ENCODE measurements at regions not wholly inside any gene's neighbourhood (a gene's known extent, or its start where the extent isn't known, plus 50 kb on each side); places are given as distances from the start of the nearest gene placed in this dataset.
A peak's percentile ranks its signal among the peaks of the same experiment; 100 is the strongest.
"Not testable (repeated sequence)": the region's sequence is repeated elsewhere in the genome, so short reads cannot be mapped to it uniquely, and the experiment has no call there.

- H3K27ac ChIP-seq: no peak overlapping the region
- DNase-seq (ENCODE audit: low read depth, low spot score): no peak
Measured at GRCh38 chr17:77521076-77521475, 380.3 kb downstream of the SEC14L1 start.

- DNase-seq (ENCODE audit: low read depth, low spot score): no peak
- no peak overlapping the region for H3K27ac ChIP-seq
Measured at GRCh38 chr17:77523540-77523939, 382.8 kb downstream of the SEC14L1 start.

GRCh38 chr17:77526259-77526711 is 385.5 kb downstream of the SEC14L1 start:
- no peak overlapping the region for H3K27ac ChIP-seq
- no peak for DNase-seq (ENCODE audit: low read depth, low spot score)

GRCh38 chr17:77526728-77527350 is 386.1 kb downstream of the SEC14L1 start:
- no peak for DNase-seq (ENCODE audit: low read depth, low spot score)
- H3K27ac ChIP-seq: no peak overlapping the region

- no peak for DNase-seq (ENCODE audit: low read depth, low spot score)
- no peak overlapping the region for H3K27ac ChIP-seq
Measured at GRCh38 chr17:77527409-77527808, 386.6 kb downstream of the SEC14L1 start.

- H3K27ac ChIP-seq: no peak overlapping the region
Measured at GRCh38 chr17:77527836-77528505, 387.2 kb downstream of the SEC14L1 start.

GRCh38 chr17:77528516-77529327 is 388.0 kb downstream of the SEC14L1 start:
- no peak overlapping the region for H3K27ac ChIP-seq
- DNase-seq (ENCODE audit: low read depth, low spot score): no peak

More at GRCh38 chr17:77527836-77528505, 387.2 kb downstream of the SEC14L1 start:
- no peak for DNase-seq (ENCODE audit: low read depth, low spot score)

- H3K27ac ChIP-seq: no peak overlapping the region
- DNase-seq (ENCODE audit: low read depth, low spot score): no peak
Measured at GRCh38 chr17:77529328-77529650, 388.5 kb downstream of the SEC14L1 start.

- H3K27ac ChIP-seq: no peak overlapping the region
- DNase-seq (ENCODE audit: low read depth, low spot score): no peak
Measured at GRCh38 chr17:77530591-77530990, 389.8 kb downstream of the SEC14L1 start.

DNA sequence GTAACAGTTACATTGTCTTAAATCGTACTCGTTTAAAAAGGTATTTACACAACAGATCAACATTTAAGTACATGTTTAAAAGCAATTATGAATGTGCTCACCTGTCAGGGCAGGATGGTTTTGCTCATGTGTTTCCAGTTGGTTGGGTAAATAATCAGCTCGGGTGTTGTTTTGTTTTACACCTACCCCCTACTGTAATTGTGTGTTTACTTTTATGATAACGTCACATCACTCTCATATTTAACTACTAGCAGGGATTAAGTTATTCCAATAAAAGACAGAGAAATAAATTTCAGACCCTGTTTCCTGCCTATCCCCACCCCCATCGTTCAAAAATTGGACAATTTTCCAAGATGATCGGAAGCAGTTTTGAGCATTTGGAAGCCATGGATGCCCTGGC is 390.2 kb downstream of the SEC14L1 start:
- H3K27ac ChIP-seq: no peak overlapping the region
- DNase-seq (ENCODE audit: low read depth, low spot score): no peak

- no peak for DNase-seq (ENCODE audit: low read depth, low spot score)
- H3K27ac ChIP-seq: no peak overlapping the region
Measured at GRCh38 chr17:77531641-77532040, 390.9 kb downstream of the SEC14L1 start.

- DNase-seq (ENCODE audit: low read depth, low spot score); H3K27ac ChIP-seq: not testable (repeated sequence)
Measured at GRCh38 chr17:77533697-77534096, 392.9 kb downstream of the SEC14L1 start.

GRCh38 chr17:77534137-77534536 is 393.4 kb downstream of the SEC14L1 start:
- H3K27ac ChIP-seq: no peak overlapping the region
- no peak for DNase-seq (ENCODE audit: low read depth, low spot score)

DNA sequence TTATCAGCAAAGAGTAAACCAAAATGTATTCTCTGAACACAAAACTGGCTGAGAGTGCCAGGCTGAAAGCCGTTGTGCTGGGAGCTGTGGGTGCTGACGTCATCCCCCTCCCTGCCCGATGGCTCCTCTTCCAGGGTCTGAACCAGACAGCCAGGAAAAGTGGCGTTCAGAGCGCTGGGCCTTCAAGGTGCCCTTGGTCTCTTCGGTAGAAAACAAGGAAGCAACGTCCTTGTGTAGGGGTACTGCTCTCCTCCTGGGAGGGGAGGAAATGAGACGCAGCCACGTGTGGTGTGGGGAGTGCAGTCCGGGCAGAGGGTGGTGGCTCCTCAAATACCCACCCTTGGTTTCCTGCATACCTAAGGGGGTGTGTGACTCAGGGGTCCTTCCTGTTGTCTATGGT is 394.7 kb downstream of the SEC14L1 start:
- no peak overlapping the region for H3K27ac ChIP-seq
- DNase-seq (ENCODE audit: low read depth, low spot score): no peak

DNA sequence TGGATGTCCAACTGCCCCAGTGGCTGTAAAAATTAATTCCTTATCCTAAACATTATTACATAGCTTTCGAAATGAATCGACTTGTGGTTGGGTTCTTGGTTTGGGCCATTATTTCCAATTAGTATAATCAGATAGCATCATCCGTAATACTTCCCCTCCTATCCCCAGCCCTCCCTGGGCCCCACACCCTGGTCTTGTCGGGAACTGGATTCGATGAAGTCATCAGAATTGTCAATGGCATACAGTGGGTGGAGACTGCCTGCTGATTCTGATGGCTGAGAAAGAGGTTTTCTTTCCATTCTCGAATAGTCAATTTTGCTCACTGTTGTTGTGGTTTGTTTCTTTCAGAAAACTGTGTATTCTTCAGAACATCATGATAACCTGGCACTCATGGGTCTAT is 395.1 kb downstream of the SEC14L1 start:
- DNase-seq (ENCODE audit: low read depth, low spot score): no peak
- no peak overlapping the region for H3K27ac ChIP-seq

DNA sequence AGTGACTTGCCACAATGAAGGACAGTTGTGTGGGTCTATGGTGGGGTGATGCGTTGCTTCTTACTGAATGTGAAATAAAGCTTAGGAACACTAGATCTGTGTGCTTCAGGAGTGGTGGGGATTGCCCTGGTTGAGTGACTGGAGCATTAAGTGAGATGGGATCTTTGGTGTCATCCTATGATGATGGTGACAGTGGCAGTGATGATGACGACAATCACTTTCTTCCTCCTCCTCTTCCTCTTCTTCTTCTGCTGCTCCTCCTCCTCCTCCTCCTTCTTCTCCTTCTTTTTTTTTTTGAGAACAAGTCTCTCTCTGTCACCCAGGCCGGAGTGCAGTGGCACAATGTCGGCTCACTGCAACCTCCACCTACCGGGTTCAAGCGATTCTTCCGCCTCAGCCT is 396.8 kb downstream of the SEC14L1 start:
- H3K27ac ChIP-seq: no peak overlapping the region
- DNase-seq (ENCODE audit: low read depth, low spot score): no peak

GRCh38 chr17:77540531-77540930 is 399.8 kb downstream of the SEC14L1 start:
- H3K27ac ChIP-seq: no peak overlapping the region
- DNase-seq (ENCODE audit: low read depth, low spot score): no peak

DNA sequence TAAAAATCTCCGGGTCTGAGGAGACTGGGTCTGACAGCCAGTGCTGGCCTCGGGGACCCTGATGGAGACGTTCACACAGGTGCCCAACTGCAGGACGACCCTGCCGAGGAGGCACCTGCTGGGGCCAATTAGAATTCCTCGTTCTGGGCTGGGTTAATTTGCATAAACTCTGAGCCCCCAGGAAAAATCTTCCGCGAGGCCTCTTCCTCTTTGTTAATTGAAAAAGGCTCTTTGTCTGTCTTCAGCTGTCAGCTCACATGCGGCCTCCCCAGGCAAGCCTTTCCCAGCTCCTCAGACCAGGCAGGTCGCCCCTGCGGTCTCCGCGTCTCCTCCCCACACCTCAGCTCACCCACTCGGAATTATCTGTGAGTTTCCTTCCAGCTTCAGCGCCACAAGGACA is 400.2 kb downstream of the SEC14L1 start:
- DNase-seq (ENCODE audit: low read depth, low spot score): no peak

GRCh38 chr17:77542011-77542410 is 401.2 kb downstream of the SEC14L1 start:
- no peak overlapping the region for H3K27ac ChIP-seq
- DNase-seq (ENCODE audit: low read depth, low spot score): no peak

More for the DNA sequence above, 400.2 kb downstream of the SEC14L1 start:
- H3K27ac ChIP-seq: no peak overlapping the region

- H3K27ac ChIP-seq: no peak overlapping the region
- peak; percentile 18 for DNase-seq (ENCODE audit: low read depth, low spot score)
Measured at GRCh38 chr17:77542551-77543490, 402.1 kb downstream of the SEC14L1 start.
